ENCODE measurements at regions not wholly inside any gene's neighbourhood (a gene's known extent, or its start where the extent isn't known, plus 50 kb on each side); places are given as distances from the start of the nearest gene placed in this dataset.

DNA sequence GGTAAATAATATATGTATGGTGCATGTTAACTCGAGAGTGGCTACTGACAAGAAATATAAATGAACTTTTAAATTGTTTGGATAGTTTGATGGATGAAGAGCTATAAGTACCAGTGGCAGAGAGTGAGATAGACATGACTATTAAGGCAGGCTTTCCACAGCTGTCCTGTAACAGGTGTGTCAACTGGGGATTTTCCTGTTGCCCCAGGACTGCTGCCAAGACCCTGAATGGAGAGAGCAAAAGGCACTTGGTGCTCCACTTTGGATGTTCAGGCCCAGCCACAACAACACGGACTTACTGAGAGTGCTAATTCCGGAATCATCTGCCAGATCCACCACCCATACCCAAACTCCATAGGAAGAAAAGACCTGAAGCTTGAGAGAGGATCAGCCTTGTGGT is 215.1 kb downstream of the SEC61B start:
- TF ChIP-seq, protein P1, sequence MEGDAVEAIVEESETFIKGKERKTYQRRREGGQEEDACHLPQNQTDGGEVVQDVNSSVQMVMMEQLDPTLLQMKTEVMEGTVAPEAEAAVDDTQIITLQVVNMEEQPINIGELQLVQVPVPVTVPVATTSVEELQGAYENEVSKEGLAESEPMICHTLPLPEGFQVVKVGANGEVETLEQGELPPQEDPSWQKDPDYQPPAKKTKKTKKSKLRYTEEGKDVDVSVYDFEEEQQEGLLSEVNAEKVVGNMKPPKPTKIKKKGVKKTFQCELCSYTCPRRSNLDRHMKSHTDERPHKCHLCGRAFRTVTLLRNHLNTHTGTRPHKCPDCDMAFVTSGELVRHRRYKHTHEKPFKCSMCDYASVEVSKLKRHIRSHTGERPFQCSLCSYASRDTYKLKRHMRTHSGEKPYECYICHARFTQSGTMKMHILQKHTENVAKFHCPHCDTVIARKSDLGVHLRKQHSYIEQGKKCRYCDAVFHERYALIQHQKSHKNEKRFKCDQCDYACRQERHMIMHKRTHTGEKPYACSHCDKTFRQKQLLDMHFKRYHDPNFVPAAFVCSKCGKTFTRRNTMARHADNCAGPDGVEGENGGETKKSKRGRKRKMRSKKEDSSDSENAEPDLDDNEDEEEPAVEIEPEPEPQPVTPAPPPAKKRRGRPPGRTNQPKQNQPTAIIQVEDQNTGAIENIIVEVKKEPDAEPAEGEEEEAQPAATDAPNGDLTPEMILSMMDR (IDR thresholded peaks at IDR 0.05): no peak
- TF ChIP-seq POLR2A (IDR thresholded peaks at IDR 0.05) (no peak), EP300 (IDR thresholded peaks at IDR 0.05) (no peak)
